Stimulated activated CD4-positive, alpha-beta T cell treated with anti-CD3 and anti-CD28 coated beads, Interleukin-12 subunit alpha, Interleukin-12 subunit beta, amount 100 ng/mL, for 24 hours (primary cell): ENCODE measurements at regions not wholly inside any gene's neighbourhood (a gene's known extent, or its start where the extent isn't known, plus 50 kb on each side); places are given as distances from the start of the nearest gene placed in this dataset.

Experiments used
- DNase-seq, 2 experiments: peaks; one replicate each; pipeline ENCODE4 v3.0.0-alpha.2; 2020; ENCODE audit warnings: low read depth in 2 of 2

DNA sequence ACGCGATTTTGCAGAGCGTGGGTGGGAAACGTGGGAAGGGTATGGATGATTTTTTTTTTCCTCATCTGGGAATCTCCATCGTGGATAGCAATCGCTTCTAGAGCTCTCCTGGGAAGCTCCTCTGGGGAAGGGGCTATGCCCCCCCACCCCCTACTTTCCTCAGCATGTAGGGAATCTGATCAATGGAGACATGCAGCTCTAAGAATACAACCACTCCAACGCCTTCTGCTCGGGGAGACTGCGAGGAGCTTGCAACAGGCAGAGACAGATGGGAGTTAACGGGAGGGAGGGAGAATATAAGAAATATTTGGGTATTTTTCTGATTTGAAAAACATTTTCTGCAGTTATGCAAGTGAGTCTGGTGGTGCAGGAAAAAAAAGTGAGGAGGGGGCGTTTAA, 104.6 kb upstream of the HSD17B12 start:
- DNase-seq = no peak

DNA sequence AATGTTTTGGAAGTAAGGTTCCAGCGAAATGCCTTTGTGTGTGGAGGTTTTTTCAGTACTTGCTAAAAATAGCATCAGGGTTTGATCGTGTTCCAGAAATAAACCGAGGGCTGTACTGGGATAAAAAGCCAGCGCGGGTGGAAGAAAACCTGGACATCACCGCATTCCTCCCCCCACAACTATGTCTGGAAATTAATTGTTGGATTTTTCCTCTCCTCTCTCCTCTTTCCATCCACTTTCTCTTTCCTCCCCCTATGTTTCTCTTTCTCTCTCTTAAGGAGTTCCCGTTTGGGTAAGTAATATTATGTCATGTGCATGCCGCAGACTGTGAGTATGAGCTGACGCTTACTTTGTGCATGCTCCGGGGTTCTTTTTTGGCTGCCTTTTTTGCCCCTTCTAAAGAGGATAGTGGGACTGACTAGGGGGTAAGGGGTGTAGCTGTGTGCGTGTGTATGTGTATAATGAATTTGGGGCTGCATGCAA, 104.2 kb upstream of the HSD17B12 start:
- no peak for DNase-seq

DNA sequence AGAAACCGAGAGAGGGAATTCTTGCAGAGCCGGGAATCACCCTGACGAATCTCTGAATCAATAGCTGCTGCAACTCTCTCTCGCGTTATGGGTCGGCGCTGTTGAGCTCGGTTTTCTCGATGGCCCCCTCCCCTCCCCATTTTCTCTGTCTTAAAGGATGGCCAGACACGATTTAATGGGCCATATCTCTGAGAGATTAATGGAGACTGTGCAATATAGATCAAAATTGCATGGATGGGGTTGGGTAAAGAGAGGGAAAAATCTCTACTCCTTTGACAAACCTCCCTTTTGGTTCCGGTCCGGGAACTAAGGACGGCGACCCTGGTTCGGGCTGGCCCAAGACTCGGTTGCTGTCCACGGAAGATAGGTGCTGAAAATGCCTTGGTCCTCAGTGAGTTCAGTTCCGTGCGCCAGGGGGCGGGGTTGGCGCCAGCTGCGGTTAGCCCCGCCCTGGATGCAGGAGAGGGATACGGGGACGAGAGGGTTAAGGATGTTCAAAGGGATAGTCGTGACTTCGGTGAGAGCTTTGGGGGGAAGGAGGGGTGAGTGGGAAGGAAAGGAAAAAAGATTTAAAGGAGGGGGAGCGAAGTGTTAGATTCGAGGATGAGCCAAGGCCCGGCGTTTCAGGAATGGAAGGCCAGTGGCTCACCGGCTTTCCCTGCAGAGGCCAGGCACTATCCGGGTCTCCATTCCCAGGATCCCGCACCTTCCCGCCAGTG, 103.6 kb upstream of the HSD17B12 start:
- DNase-seq = no peak

DNA sequence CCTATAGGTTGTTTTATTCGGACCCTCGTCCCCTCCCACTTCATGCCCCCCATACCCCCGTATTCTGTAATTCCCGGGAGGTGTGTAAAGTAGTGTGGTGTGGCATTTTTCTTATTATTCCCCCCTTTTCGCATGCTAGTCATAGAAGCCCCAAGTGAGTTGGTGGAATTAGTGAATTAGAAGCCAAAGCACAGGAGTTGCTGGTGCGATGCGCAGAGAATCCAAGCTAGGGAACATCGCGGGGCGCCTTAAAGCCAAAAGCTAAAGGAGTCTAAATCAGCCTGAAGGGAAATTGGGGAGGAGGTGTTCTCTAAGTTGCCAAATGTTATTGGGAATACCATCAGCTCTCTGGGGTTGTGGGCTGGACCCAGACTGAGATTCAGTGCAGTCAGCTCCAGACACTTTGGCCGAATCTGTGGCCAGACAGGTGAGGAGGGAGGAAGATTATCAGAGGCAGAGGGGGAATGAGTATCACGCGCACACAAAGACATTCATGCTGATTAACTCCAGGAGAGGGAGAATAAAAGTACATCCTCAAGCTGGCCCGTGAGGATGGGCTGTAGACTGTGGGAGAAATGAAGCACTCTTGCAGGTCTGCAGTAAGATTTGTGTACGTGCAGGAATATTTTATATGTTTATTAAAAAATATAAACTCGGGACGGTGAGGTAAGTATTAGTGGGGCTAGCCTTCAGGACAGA, 102.8 kb upstream of the HSD17B12 start:
- no peak for DNase-seq

DNA sequence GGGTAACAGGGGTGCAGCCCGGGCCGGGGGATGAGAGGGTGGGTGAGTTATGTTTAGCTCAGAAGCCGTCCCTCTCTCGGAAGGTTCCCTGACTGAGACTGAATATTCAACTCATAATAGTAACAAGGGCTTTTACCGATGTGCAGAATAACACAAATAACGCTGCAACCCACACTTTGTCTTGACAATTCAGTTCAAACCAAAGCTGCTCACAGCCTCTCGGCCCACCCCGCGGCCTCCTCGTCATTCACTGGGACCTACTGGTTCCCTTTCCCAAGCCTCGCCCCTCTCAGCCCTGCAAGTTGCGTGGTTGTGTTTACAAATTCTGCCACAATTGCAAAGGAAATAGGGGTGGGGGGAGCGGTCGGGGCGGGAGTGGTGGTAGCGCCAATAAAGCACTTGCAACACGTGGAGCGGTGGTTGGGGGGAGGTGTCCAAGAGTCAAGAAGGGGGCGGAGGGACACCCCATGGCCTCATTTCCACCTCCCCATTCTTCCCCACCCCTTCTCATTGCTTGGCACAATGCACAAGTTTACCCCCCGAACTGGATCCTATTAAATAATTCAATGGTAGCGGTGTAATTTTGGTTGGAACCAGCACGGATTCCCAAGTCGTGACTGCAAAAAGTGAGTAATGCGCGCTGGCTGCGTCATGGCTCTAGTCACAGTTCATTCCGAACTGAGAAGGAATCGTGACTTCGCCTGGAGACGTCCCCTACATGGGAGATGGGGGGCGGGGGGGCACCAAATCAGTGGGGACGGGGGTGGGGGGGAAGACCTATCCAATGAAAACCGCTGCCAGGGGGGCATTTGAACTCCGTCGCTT, 102.0 kb upstream of the HSD17B12 start:
- no peak for DNase-seq

DNA sequence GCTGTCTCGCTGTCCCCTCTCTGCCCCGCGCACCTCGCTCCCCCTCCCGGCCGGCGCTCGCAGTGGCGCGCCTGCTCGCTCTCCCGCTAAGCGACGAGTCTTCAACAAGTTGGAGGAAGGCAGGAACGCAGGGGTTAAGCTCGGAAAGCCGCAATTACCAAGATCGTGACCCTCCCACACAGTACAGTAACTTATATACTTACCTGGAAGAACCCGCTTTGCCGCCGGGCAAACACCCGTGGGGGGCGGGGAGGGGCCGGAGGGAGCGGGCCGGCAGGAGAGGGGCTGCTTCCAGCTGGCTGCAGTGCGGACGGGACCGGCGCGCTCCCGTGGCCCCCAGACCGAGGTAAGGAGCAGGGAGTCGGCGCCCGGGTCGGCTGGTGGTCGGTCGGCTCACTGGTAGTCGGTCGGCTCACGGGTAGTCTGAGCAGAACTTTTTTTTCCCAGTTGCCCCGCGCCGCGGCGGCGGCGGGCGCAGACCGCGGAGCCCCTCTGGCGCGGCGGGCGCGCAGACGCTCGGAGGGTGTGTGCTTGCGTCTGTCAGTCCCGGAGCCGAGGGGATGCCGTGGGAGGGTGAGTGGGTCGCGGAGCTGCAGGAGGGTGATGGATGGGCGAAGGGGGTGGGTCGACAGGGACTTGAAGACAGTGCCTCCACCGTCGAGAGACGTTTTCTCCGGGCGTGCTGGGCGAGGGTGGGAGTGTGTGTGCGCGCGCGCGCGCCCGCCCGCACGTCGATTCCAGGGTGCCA, 101.2 kb upstream of the HSD17B12 start:
- DNase-seq = peak in 1 of 2 experiments; percentile 45

DNA sequence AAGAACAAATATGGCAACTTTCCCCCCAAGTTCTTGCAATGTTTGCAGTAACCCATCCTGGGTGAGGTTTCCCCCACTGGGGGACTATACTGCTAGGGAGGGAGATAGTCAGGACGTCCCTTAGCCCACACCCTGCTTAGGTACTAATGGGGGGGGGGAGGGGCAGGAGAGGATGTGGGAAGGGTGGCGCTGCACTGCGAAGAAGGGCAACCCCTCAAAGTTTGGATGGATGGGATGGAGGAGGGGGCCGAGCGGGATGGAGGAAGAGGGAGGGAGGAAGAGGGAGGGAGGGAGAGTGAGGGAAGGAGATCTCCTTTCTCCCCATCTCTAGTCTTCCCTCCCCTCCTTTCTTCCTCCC, 100.6 kb upstream of the HSD17B12 start:
- DNase-seq = no peak

DNA sequence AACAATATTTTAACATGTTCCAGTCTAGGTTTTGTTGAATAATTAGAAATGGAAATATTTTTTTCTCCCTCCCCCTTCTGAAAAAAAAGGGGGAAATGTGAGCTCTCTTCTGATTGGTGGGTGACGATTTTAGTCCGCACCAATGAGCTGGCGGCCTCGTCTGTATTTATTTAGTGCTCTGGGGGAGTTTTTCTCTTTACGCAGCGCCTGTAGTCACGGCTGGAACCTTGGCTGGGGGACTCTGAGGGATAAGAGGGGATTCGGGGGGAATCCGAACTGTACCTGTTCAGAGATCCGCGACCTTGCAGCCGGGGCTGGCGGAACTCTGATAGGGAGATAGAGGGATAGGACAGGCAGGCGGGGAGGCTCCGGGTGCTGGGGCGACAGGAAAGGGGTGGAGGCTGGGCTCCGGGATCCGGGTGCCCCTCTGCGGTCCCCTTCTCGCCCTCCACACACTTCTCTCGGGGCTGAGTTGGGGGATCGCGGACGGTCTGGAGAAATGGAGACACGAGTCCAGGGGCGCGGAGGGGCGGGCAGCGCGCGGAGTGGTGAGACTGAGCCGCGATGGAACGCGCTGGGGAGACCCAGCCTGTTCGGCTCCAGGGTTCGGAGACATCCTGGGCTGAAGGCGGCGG, 99.7 kb upstream of the HSD17B12 start:
- DNase-seq = no peak

DNA sequence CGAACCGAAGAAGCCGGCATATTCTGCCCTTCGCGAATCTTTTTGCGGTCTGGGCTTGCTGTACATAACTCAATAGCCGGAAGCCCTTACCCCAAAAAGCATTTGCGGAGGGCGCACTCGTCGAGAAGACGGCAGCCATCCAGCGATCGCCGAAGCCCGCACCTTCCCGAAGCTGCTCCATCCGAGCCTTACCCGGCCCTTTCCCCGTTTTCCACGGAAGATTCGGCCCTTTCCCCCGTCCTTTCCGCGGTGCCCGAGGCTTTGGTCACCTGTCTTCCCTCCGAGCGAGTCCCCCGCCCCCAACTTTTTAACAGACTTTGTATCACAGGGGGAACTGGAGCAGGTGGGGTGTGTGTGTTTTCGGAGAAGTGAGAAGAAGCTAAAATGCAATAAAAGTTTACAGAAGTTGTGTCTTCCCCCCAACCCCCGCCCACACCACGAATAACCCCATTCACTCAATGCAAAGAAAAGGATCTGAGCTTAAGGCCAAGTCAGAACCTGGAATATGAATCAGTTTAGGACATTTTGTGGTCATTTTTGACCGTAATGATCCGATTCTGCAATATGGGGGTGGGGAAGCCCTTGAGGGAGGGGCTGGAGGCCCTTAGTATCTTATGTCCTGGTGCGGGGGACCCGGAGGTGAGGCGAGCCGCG, 99.0 kb upstream of the HSD17B12 start:
- no peak for DNase-seq

DNA sequence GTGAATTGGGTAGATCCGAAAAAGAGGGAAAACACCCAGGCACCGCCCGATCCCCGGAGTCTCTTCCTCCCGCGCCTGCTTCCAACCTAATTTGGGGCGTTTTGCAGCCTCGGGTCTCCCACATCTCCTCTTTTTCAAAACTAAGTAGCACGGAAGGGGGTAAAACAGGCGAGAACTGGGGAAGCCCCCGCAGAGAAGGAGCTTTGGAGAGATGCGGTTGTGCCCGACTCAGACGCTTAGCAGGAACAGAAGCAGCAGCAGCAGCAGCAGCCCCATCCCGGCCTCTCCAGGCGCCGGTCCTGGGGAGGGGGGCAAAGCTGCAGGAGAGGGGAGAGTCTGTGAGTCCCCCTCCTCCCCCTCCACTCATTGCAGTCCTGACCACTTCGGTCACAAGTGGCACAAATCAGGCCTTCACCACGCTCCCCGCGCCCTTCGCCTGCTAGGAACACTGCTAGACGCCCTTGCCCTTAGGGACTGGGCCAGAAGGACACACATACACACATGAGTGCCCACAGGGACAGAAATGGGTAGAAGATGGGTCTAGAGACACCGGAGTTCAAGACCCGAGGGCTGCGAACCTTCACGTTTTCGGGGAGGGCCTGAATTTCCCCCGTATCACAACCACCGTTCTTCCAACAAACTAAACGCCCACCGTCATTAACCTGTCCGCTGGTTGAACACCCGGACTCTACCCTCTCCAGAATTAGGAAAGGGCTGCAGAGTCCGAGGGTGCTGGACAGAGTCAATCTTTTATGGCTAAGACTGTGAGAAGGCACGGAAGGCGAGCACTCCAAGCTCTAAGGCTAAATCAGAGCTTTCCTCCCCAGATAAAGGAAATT, 98.3 kb upstream of the HSD17B12 start:
- no peak for DNase-seq

DNA sequence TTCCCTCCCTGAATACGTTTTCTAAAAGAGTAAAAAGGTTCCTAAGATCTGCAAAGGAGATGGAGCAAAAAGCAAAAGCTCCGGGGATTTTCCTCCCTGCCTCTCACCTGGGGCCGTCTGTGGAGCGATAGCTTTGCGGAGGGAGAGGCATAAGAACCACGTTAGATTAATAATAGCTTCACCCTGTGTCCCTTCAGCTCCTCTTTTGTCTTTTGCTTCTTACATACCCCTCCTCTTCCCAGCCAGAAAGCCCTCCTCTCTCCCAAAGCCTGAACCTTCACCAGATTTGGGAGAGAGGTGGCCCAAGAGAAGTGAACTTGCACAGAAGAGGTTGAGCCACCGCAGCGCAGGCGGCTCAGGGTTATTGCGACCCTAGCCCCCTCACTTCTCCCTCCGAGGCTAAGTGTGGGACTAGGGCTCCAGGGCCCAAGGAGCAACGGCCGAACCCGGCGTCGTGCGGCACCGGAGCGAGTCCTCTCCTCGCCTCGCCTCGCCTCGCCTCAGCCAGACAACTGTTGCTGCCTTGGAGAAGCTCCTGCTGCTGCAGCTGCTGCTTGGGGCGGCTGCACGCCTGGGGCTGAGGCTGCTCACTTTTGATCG, 97.6 kb upstream of the HSD17B12 start:
- no peak for DNase-seq

DNA sequence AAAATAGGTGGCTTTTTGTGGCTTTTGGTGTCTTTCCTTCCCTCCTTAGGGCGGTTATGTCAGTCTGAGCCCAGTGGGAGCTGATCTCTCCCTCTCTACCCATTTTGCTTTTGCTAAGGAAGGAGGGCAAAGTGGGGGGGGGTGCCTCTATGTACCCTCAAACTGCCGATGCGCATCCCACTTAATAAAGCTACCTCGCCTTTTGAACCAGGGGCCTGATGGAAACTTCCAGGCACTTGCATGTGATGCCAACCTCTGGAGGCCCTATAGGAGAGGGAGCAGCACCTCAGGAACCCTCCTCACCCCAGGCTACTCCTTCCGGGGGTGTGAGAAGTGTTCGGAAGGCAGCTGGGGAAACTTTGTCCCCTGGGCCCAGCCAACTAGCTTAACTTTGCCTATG, 97.0 kb upstream of the HSD17B12 start:
- no peak for DNase-seq

DNA sequence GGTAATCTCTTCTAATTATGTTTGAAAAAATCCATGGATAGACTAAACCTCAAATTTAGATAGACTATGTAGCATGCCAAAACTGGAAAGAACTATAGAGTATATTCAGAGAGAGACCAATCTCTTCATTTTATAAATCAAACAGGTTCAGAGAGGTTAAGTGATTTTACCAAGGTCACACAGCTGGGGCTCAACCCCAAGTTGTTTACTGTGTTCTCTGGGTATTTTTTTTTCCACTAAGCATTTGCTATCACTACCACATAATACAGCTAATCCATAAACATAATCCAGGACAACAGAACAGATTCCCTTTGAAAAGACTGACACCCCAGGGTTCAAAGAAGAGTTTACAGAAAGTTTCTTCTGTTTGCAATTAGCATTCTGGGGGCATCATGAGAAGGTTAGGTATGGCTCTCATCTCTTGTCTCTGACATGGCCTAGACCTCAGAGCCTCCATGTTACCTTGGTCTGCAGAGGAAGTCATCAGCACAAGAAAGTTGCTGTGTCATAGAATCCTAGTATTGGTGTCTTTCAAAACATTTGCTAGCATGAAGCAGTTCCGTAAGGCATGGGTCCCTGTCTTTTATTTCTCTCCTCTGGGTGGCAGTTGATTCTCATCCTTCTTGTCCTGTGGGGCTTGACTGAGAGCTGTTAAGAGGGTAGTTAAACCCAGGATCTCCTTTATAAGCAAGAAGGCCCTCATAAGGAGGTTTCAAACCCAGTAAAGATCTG, 94.5 kb upstream of the HSD17B12 start:
- DNase-seq = no peak

DNA sequence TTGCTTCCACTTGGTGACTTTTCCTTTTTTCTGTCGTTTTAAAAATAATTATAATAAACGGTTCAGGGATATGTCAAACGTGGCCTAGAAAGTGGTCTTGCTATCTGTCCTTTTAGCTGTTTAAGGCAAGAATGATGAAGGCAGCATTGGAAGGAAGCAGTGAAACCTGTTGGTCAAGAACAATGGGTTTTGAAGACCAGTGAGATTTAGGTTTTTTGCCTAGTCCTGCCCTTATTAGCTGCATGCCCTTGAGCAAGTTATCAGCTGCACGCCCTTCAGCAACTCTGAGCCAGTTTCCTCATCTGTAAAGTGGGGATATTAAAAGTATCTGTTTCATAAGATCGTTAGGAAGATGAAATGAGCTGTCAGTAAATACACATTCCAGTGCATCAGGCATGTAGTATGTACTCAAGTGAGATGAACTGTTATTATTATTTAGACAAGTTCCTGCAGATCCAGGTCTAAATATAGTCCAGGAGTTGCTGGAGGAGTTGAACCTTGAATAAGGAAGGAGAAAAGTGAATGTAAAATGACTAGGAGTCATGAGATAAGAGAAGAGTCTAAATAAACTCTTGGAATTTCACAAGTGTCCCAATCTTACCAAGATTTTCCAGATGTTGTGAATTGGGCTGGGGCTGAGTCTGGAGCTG, 90.8 kb upstream of the HSD17B12 start:
- no peak for DNase-seq

DNA sequence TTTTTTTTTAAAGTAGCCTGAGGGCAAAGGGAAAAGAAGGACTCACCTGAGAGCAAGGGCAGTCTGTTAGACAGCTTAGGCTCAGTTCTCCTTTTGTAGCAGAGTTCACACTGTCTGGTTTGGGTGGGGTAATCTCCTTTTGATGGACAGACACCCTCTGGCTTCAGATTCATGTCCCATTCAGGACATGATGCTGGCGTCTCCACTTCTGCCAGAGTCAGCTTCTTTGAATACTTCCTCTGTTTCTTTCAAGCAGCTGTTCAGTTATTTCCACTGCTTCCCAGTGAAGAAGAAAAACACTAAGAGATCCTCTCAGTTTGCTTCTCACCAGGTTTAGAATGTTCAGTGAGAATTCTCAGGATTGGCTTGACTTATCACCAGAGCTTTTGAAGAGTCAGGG, 79.0 kb upstream of the HSD17B12 start:
- no peak for DNase-seq

DNA sequence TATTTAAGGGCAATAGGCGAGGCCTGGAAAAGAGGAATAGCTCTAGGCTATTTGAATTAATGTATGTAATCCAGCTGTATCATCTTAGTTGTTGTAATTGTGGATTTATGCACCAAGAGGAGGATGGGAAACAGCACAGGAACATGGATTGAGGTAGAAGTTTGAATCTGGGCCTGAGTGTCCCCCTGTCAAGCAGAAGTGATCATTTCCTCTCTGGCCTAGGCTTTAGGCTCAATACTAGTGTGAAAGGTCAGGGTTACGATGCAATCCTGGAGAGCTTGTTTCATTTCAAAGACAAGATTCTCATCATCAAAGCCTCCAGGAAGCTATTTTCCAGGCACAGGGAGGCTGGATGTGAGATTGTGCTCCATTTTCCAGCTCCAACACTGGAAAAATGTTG, 77.9 kb upstream of the HSD17B12 start:
- DNase-seq = no peak

DNA sequence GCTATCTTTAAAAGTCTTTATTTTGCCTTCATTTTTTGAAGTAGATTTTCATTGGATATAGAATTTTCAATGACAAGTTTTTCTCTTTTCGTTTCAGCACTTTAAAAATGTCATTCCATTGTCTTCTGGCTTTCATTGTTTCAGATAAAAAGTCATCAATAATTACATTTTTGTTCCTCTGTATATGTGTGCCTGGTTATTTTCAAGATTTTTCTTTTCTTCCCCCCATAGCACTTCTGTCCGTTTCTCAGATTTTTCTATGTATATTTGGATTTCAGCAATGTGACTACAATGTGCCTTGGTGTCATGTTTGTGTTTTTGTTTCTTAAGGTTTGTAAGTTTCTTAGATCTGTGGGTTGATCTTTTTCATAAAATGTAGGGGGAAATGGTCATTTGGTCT, 66.3 kb upstream of the HSD17B12 start:
- no peak for DNase-seq

DNA sequence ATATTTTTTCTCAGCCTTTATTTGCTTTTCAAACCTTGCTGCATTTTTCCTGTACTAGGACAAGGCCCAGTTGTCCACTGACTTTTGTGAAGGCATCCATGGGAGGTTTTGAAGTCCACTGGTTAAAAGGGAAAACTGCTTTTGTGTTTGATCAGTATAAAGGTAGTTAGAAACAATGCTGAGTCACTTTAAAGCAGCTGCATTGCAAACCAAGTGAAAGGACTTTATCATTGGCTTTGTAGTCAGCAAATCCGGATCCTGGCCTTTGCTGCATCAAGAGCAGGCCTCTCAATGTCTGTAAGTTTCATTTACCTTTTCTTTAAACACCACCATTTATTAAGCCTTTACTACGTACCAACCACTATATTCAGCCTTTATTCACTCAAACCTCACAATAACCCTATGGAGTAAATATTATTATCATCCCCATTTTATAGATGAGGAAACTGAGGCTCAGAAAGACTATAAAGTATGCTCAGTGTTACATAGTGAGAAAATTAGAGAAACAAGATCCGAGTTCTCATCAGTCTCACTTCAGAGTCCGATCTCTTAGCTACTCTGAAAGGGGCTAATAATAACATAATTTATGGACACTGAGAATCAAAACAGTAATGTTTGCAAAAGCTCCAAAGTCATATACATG, 60.6 kb upstream of the HSD17B12 start:
- DNase-seq = no peak
